B cell (primary cell): ENCODE measurements at regions not wholly inside any gene's neighbourhood (a gene's known extent, or its start where the extent isn't known, plus 50 kb on each side); places are given as distances from the start of the nearest gene placed in this dataset.
"Not testable (repeated sequence)": the region's sequence is repeated elsewhere in the genome, so short reads cannot be mapped to it uniquely, and the experiment has no call there.

Source experiments
- ATAC-seq: fragments of 200-7000 bp; cut with Tn5 transposase; one replicate; pipeline ENCODE4 v1.10.0; 2021; ENCODE audit warnings: low read depth, mild to moderate bottlenecking, moderate number of reproducible peaks, moderate library complexity
- CTCF ChIA-PET: fragments of 350-600 bp; sonication (Branson Sonifier 250); formaldehyde crosslinking; loops from one replicate; lab custom pipeline; 2021; ENCODE audit warnings: antibody characterized with exemption, inconsistent platforms; lab: Charles Lee
- POLR2A ChIA-PET: fragments of 350-600 bp; sonication (Branson Sonifier 250); formaldehyde crosslinking; loops from one replicate; lab custom pipeline; 2021; ENCODE audit warnings: antibody characterized with exemption; lab: Charles Lee
- DNase-seq: peaks from one replicate; pipeline ENCODE4 v3.0.0; 2013
- H2AFZ ChIP-seq: 2 replicates; pipeline ENCODE4 v1.6.1; 2012; ENCODE audit warnings: mild to moderate bottlenecking, low read depth, low read length; ENCODE audit not compliant: insufficient read depth, poor library complexity, severe bottlenecking
- H3K27ac ChIP-seq, 2 donors: 1 replicate in 1 of 2; 2 replicates in 1 of 2; pipeline ENCODE4 v1.5.1; 2012 to 2013; ENCODE audit warnings: low read length in 2 of 2, mild to moderate bottlenecking in 2 of 2, moderate library complexity in 1 of 2
- H3K27me3 ChIP-seq, 4 experiments: fragments of 200-600 bp in 1 of 4; sonication (generic) in 1 of 4; replicated peaks in 1 of 4; 1 replicate in 2 of 4; 2 replicates in 2 of 4; pipeline versions ENCODE4 v1.6.1 to v1.7.0; 2013 to 2016; ENCODE audit warnings: low read length in 3 of 4, mild to moderate bottlenecking in 2 of 4, mixed read lengths in 1 of 4, moderate library complexity in 1 of 4; ENCODE audit not compliant: insufficient read depth in 4 of 4, control insufficient read depth in 3 of 4; ENCODE audit errors: control extremely low read depth in 1 of 4
- H3K36me3 ChIP-seq, 2 experiments: replicated peaks in 1 of 2; 1 replicate in 1 of 2; 2 replicates in 1 of 2; pipeline versions ENCODE4 v1.6.1 to v1.7.1; 2013; ENCODE audit warnings: low read length in 1 of 2; ENCODE audit not compliant: insufficient read depth in 2 of 2, control insufficient read depth in 1 of 2; ENCODE audit errors: control extremely low read depth in 1 of 2, extremely low read depth in 1 of 2
- H3K4me1 ChIP-seq, 2 donors: fragments of 200-600 bp in 1 of 2; sonication (generic) in 1 of 2; 1 replicate in 1 of 2; 2 replicates in 1 of 2; pipeline versions ENCODE4 v1.5.1 to v1.6.1; 2013 to 2017; ENCODE audit warnings: low read length in 2 of 2; ENCODE audit not compliant: control insufficient read depth in 2 of 2, insufficient read depth in 2 of 2
- H3K4me2 ChIP-seq: replicated peaks from 2 replicates; pipeline ENCODE3; 2012; ENCODE audit warnings: mild to moderate bottlenecking, low read depth, low read length; ENCODE audit not compliant: poor library complexity, severe bottlenecking
- H3K4me3 ChIP-seq, 5 experiments: fragments of 200-600 bp in 1 of 5; sonication (generic) in 1 of 5; 1 replicate in 3 of 5; 2 replicates in 2 of 5; pipeline versions ENCODE4 v1.5.1 to v1.7.0; 2011 to 2016; ENCODE audit warnings: low read length in 4 of 5, mild to moderate bottlenecking in 4 of 5, low read depth in 2 of 5, control low read depth in 1 of 5, moderate library complexity in 1 of 5; ENCODE audit not compliant: insufficient read depth in 1 of 5; ENCODE audit errors: control extremely low read depth in 1 of 5, extremely low read depth in 1 of 5
- H3K79me2 ChIP-seq: fragments of 200-600 bp; sonication (generic); one replicate; pipeline ENCODE4 v1.6.0; 2016; ENCODE audit warnings: low read length; ENCODE audit not compliant: control insufficient read depth, insufficient read depth
- H3K9ac ChIP-seq: fragments of 200-600 bp; sonication (generic); 2 replicates; pipeline ENCODE4 v1.6.1; 2017; ENCODE audit warnings: mild to moderate bottlenecking, low read length, moderate library complexity
- H3K9me3 ChIP-seq, 3 donors: one replicate each; pipeline versions ENCODE4 v1.6.1 to v1.7.1; 2013; ENCODE audit warnings: low read length in 2 of 3; ENCODE audit not compliant: control insufficient read depth in 2 of 3, insufficient read depth in 1 of 3; ENCODE audit errors: control extremely low read depth in 1 of 3
- H4K20me1 ChIP-seq: 2 replicates; pipeline ENCODE4 v1.6.0; 2012; ENCODE audit warnings: mild to moderate bottlenecking, low read length; ENCODE audit not compliant: insufficient read depth, control insufficient read depth, poor library complexity, severe bottlenecking
- H3K27ac Mint-ChIP-seq: one replicate; pipeline ENCODE4 v1.8.0; 2021; ENCODE audit warnings: mixed read lengths
- H3K27me3 Mint-ChIP-seq: one replicate; pipeline ENCODE4 v1.8.0; 2021; ENCODE audit warnings: mixed read lengths
- H3K4me1 Mint-ChIP-seq: one replicate; pipeline ENCODE4 v1.8.0; 2021; ENCODE audit warnings: mixed read lengths
- H3K4me3 Mint-ChIP-seq: one replicate; pipeline ENCODE4 v1.8.0; 2021; ENCODE audit warnings: mixed read lengths
- H3K9me3 Mint-ChIP-seq: one replicate; pipeline ENCODE4 v1.8.0; 2022; ENCODE audit warnings: mixed read lengths; ENCODE audit not compliant: insufficient read depth
- WGBS: methylation state at CpG from one replicate; pipeline ENCODE4 v1.1.5; 2013; ENCODE audit warnings: missing lambda C conversion rate; ENCODE audit not compliant: insufficient coverage; 5-methylcytosine and 5-hydroxymethylcytosine counted together
- intact Hi-C: fragments of 100-400 bp; cut with micrococcal nuclease; formaldehyde crosslinking; loops from one replicate; pipeline ENCODE4 v1.10.0; 2022

GRCh38 chr9:62730229-62731000 is 1540.6 kb downstream of the SPATA31A7 start:
- ATAC-seq: peak; percentile 76
- WGBS: no CpG with 5 or more reads among the region's 4 CpGs
- DNase-seq, H3K36me3 ChIP-seq, H3K4me3 ChIP-seq, H2AFZ ChIP-seq, CTCF ChIA-PET, H3K27me3 Mint-ChIP-seq, H3K27me3 ChIP-seq, H3K4me1 ChIP-seq, H3K9ac ChIP-seq, intact Hi-C loops, H3K4me3 Mint-ChIP-seq, H3K4me2 ChIP-seq, POLR2A ChIA-PET, H3K9me3 Mint-ChIP-seq, H3K4me1 Mint-ChIP-seq, H3K27ac ChIP-seq, H3K9me3 ChIP-seq, H3K79me2 ChIP-seq, H3K27ac Mint-ChIP-seq, H4K20me1 ChIP-seq: not testable (repeated sequence)

- H3K27ac Mint-ChIP-seq, POLR2A ChIA-PET, DNase-seq, H3K36me3 ChIP-seq, H3K9me3 ChIP-seq, H3K4me3 ChIP-seq, H3K9me3 Mint-ChIP-seq, H2AFZ ChIP-seq, H3K27me3 Mint-ChIP-seq, H3K27me3 ChIP-seq, H3K4me1 Mint-ChIP-seq, H4K20me1 ChIP-seq, ATAC-seq, H3K4me1 ChIP-seq, H3K9ac ChIP-seq, intact Hi-C loops, H3K79me2 ChIP-seq, H3K4me2 ChIP-seq, H3K27ac ChIP-seq, CTCF ChIA-PET, H3K4me3 Mint-ChIP-seq: not testable (repeated sequence)
- no CpG with 5 or more reads among the region's 2 CpGs for WGBS
These were observed 1541.2 kb downstream of the SPATA31A7 start for GRCh38 chr9:62731015-62731414.

- H3K4me1 ChIP-seq, intact Hi-C loops, H3K4me3 Mint-ChIP-seq, POLR2A ChIA-PET, H2AFZ ChIP-seq, H3K27me3 Mint-ChIP-seq, H3K36me3 ChIP-seq, H3K27me3 ChIP-seq, H3K9ac ChIP-seq, H3K9me3 ChIP-seq, H3K27ac Mint-ChIP-seq, H3K4me1 Mint-ChIP-seq, H3K4me2 ChIP-seq, H3K4me3 ChIP-seq, CTCF ChIA-PET, H3K79me2 ChIP-seq, H3K27ac ChIP-seq, DNase-seq, ATAC-seq, H4K20me1 ChIP-seq, H3K9me3 Mint-ChIP-seq: not testable (repeated sequence)
- WGBS: no CpG with 5 or more reads among the region's 2 CpGs
These were observed 1547.3 kb downstream of the SPATA31A7 start for GRCh38 chr9:62737004-62737606.

- intact Hi-C loops, H3K4me1 Mint-ChIP-seq, H3K27ac ChIP-seq, H3K4me3 ChIP-seq, H2AFZ ChIP-seq, DNase-seq, ATAC-seq, CTCF ChIA-PET, POLR2A ChIA-PET, H3K36me3 ChIP-seq, H3K27me3 ChIP-seq, H3K27me3 Mint-ChIP-seq, H3K4me3 Mint-ChIP-seq, H3K9me3 ChIP-seq, H4K20me1 ChIP-seq, H3K79me2 ChIP-seq, H3K27ac Mint-ChIP-seq, H3K4me1 ChIP-seq, H3K9ac ChIP-seq, H3K4me2 ChIP-seq, H3K9me3 Mint-ChIP-seq: not testable (repeated sequence)
- no CpG with 5 or more reads among the region's 24 CpGs for WGBS
These were observed 1548.1 kb downstream of the SPATA31A7 start for GRCh38 chr9:62737915-62738314.
